EL (cell line): ENCODE measurements at regions not wholly inside any gene's neighbourhood (a gene's known extent, or its start where the extent isn't known, plus 50 kb on each side); places are given as distances from the start of the nearest gene placed in this dataset.

Experiments
- DNase-seq: peaks from one replicate; pipeline ENCODE4 v3.0.0-alpha.2; 2016

DNA sequence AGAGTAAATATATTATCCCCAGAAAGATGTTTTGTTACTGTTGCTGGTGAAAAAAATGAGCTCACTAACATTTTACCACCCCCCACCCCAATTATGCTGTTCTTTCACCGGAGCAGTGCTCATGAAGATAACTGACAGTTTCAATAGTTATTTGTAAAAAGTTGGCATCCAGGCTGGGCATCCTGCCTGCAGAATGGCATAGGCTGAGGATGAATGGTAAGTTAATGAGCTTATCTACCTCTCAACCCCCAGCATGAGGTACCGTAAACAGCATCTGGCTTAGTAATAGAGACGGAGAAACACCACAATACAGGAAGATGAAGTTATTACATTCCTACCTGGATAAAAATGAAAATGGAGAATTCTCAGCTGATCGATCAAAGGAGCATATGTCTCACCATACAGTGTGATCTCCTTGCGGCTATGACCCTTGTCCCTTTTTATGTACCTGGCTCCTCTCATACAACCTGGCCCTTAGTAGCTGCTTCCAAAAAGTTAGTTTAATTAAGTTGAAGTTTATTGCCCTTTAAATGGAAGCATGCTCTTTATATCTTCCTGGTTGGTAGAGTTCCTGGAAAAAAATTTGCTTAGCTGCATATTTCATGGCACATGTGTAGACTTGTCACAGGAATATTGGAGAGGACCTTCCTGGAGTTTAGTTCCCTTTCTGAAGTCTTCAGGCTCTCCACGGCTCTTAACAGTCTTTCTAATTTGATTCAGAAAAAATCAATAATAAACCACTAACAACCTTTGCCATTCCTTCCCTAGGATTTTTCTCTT is 61.2 kb upstream of the MPHOSPH6 start:
- DNase-seq = no peak

- DNase-seq = peak; percentile 62
Observed at GRCh38 chr16:82229800-82230619, 60.0 kb upstream of the MPHOSPH6 start.

DNA sequence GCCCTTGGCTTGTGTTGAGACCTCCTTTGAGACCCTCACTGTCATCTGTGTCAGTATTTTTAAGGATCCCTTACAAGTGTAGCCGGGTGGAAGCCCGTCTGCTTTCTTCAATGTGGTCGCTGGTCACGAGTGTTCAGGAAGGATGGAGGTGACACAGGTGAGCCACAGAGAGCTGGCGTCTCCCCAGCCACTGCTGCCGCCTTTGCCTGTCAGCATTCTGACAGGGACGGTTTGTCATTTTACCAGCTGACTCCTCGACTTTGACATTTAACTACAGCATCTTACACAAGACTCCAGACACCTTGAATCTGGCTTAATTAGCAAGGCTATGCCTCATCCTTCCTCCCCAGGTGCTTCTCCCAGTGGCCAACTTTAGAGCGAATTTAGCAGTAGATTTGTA is 56.3 kb upstream of the MPHOSPH6 start:
- no peak for DNase-seq

DNA sequence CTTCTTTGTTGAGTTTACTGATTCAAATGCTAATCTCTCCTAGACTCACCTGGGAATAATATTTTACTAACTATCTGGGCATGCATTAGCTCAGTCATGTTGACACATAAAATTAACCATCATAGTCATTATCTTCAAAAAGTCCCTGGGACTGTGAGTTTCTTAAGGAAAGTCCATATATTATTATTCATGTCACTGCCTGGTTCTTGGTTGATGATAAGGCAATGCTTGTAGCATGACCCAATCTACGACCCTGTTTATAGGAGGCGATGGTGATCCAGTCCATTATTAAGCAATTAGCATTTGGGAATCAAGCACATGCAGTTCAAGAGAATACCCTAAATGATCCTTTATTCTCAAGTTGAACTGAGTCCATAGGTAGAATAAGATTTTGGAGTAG is 54.8 kb upstream of the MPHOSPH6 start:
- DNase-seq = no peak

DNA sequence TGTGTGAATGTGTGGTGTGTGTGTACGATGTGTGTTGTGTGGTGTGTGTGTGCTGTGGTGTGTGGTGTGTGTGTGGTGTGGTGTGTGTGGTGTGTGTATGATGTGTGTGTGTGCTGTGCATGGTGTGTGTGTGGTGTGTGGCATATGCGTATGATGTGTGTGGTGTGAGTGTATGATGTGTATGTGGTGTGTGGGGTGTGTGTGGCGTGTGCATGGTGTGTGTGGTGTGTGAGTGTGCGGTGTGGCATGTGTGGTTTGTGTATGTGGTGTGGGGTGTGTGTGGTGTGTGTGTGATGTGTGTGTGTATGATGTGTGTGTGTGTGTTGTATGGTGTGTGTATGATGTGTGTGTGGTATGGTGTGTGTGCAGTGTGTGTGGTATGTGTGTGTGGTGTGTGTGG is 50.5 kb upstream of the MPHOSPH6 start:
- DNase-seq = no peak
